GM10248 (cell line): ENCODE measurements at regions not wholly inside any gene's neighbourhood (a gene's known extent, or its start where the extent isn't known, plus 50 kb on each side); places are given as distances from the start of the nearest gene placed in this dataset.

Experiments used
- CTCF ChIA-PET: fragments of 300-600 bp; sonication (Branson Sonifier 250); formaldehyde crosslinking; extraction: SDS; loops from one replicate; lab custom pipeline; 2021; ENCODE audit warnings: antibody characterized with exemption; lab: Yijun Ruan, JAX
- POLR2A ChIA-PET: fragments of 350-650 bp; sonication (Branson Sonifier 250); formaldehyde crosslinking; extraction: SDS; loops from one replicate; lab custom pipeline; 2020; ENCODE audit warnings: antibody characterized with exemption; lab: Yijun Ruan, JAX
- DNase-seq: peaks from one replicate; pipeline ENCODE4 v3.0.0; 2012; ENCODE audit errors: extremely low spot score
- TF ChIP-seq, protein P1 (sequence below): IDR thresholded peaks from 2 replicates; pipeline ENCODE4 v1.5.1; 2012; ENCODE audit warnings: mild to moderate bottlenecking, low read depth; ENCODE audit errors: extremely low read depth, missing control alignments, control extremely low read depth

GRCh38 chr11:88231894-88232482 lies 56.7 kb upstream of the RAB38 start:
- POLR2A ChIA-PET: no interaction called here
- TF ChIP-seq, protein P1, sequence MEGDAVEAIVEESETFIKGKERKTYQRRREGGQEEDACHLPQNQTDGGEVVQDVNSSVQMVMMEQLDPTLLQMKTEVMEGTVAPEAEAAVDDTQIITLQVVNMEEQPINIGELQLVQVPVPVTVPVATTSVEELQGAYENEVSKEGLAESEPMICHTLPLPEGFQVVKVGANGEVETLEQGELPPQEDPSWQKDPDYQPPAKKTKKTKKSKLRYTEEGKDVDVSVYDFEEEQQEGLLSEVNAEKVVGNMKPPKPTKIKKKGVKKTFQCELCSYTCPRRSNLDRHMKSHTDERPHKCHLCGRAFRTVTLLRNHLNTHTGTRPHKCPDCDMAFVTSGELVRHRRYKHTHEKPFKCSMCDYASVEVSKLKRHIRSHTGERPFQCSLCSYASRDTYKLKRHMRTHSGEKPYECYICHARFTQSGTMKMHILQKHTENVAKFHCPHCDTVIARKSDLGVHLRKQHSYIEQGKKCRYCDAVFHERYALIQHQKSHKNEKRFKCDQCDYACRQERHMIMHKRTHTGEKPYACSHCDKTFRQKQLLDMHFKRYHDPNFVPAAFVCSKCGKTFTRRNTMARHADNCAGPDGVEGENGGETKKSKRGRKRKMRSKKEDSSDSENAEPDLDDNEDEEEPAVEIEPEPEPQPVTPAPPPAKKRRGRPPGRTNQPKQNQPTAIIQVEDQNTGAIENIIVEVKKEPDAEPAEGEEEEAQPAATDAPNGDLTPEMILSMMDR: peak; percentile 28
- peak; percentile 38 for DNase-seq
- CTCF ChIA-PET: interaction anchor here (0.7 to 3.4 kb wide), 19 partner anchors 15 to 311 kb away, joined by 3 to 15 read pairs (median 3); no protein-coding TSS in a partner anchor

GRCh38 chr11:88229303-88229702 lies 54.1 kb upstream of the RAB38 start:
- DNase-seq: no peak
- ChIA-PET POLR2A (no interaction called here), CTCF (interaction anchor here (3.4 kb wide), 1 partner anchor 314 kb away, joined by 15 read pairs; no protein-coding TSS in a partner anchor)
- TF ChIP-seq, protein P1: no peak
